IPS DF 19.7 (cell line): ENCODE measurements at regions not wholly inside any gene's neighbourhood (a gene's known extent, or its start where the extent isn't known, plus 50 kb on each side); places are given as distances from the start of the nearest gene placed in this dataset.

ENCODE experiments used
- DNase-seq: peaks from one replicate; pipeline ENCODE4 v3.0.0-alpha.2; 2013; ENCODE audit warnings: low read depth, low spot score

- no peak for DNase-seq
These were observed 775.9 kb downstream of the SQOR start for GRCh38 chr15:46410705-46411104.

GRCh38 chr15:46411900-46412299 is 777.1 kb downstream of the SQOR start:
- no peak for DNase-seq

- DNase-seq, result no peak
These were observed 779.0 kb downstream of the SQOR start for GRCh38 chr15:46413799-46414198.

- no peak for DNase-seq
These were observed 781.7 kb downstream of the SQOR start for GRCh38 chr15:46416544-46416943.

- no peak for DNase-seq
These were observed 786.2 kb downstream of the SQOR start for GRCh38 chr15:46420990-46421389.

- DNase-seq, result no peak
These were observed 806.6 kb downstream of the SQOR start for GRCh38 chr15:46441294-46442062.

- no peak for DNase-seq
These were observed 807.4 kb downstream of the SQOR start for GRCh38 chr15:46442184-46442583.

- DNase-seq, result no peak
These were observed 808.2 kb downstream of the SQOR start for GRCh38 chr15:46442901-46443590.

GRCh38 chr15:46450112-46450809 is 815.4 kb downstream of the SQOR start:
- no peak for DNase-seq

- no peak for DNase-seq
These were observed 816.0 kb downstream of the SQOR start for GRCh38 chr15:46450810-46451182.

- no peak for DNase-seq
These were observed 817.5 kb downstream of the SQOR start for GRCh38 chr15:46452297-46452820.

- no peak for DNase-seq
These were observed 821.6 kb downstream of the SQOR start for GRCh38 chr15:46456456-46456855.

- DNase-seq, result no peak
These were observed 825.7 kb downstream of the SQOR start for GRCh38 chr15:46460431-46461094.

GRCh38 chr15:46461416-46461815 is 826.6 kb downstream of the SQOR start:
- no peak for DNase-seq

- DNase-seq, result no peak
These were observed 832.2 kb downstream of the SQOR start for GRCh38 chr15:46467041-46467440.

- no peak for DNase-seq
These were observed 836.3 kb downstream of the SQOR start for GRCh38 chr15:46471096-46471495.

- DNase-seq, result no peak
These were observed 854.4 kb downstream of the SQOR start for GRCh38 chr15:46489276-46489675.

GRCh38 chr15:46496491-46497115 is 861.8 kb downstream of the SQOR start:
- no peak for DNase-seq

GRCh38 chr15:46502667-46503066 is 867.8 kb downstream of the SQOR start:
- DNase-seq, result no peak

- DNase-seq, result no peak
These were observed 883.6 kb downstream of the SQOR start for GRCh38 chr15:46518381-46518780.

- DNase-seq, result no peak
These were observed 888.9 kb downstream of the SQOR start for GRCh38 chr15:46523701-46524100.
